SK-N-SH (cell line): ENCODE measurements at regions not wholly inside any gene's neighbourhood (a gene's known extent, or its start where the extent isn't known, plus 50 kb on each side); places are given as distances from the start of the nearest gene placed in this dataset.

Source experiments
- CTCF ChIP-seq: fragments of 200-600 bp; sonication (generic); IDR thresholded peaks from 2 replicates; pipeline ENCODE4 v1.6.1; 2017; ENCODE audit warnings: antibody characterized with exemption, mild to moderate bottlenecking, moderate library complexity
- EP300 ChIP-seq, 2 experiments: IDR thresholded peaks; 2 replicates each; pipeline versions ENCODE4 v1.4.0 to v1.6.1; 2012; ENCODE audit warnings: borderline replicate concordance in 1 of 2, low read depth in 1 of 2, low read length in 1 of 2
- EZH2phosphoT487 ChIP-seq: fragments of 200-600 bp; sonication (generic); IDR thresholded peaks from 2 replicates; pipeline ENCODE4 v1.6.1; 2017; ENCODE audit warnings: low read depth, mixed run types, mild to moderate bottlenecking, antibody characterized with exemption, moderate library complexity, borderline replicate concordance
- FOXJ3 ChIP-seq: sonication (generic); formaldehyde crosslinking; IDR thresholded peaks from 2 replicates; pipeline ENCODE4 v1.5.1; 2020; ENCODE audit warnings: mild to moderate bottlenecking, missing genetic modification reagents
- FOXM1 ChIP-seq: IDR thresholded peaks from 2 replicates; pipeline ENCODE4 v1.4.0; 2012; ENCODE audit warnings: low read depth, mild to moderate bottlenecking
- GATA2 ChIP-seq: sonication (generic); formaldehyde crosslinking; IDR thresholded peaks from 2 replicates; pipeline ENCODE4 v1.5.0; 2020; ENCODE audit warnings: mild to moderate bottlenecking, missing genetic modification reagents
- MAX ChIP-seq: IDR thresholded peaks from 2 replicates; pipeline ENCODE4 v1.4.0; 2012; ENCODE audit warnings: low read depth
- NFIC ChIP-seq: IDR thresholded peaks from 2 replicates; pipeline ENCODE4 v1.4.0; 2012; ENCODE audit warnings: borderline replicate concordance
- NRF1 ChIP-seq: IDR thresholded peaks from 2 replicates; pipeline ENCODE4 v1.6.1; 2012; ENCODE audit warnings: low read depth, mild to moderate bottlenecking, low read length
- RAD21 ChIP-seq: IDR thresholded peaks from 2 replicates; pipeline ENCODE4 v1.6.1; 2012; ENCODE audit warnings: mild to moderate bottlenecking, low read length
- TAF1 ChIP-seq: IDR thresholded peaks from 2 replicates; pipeline ENCODE4 v1.6.1; 2012; ENCODE audit warnings: low read depth, mild to moderate bottlenecking, low read length, moderate library complexity, borderline replicate concordance
- TEAD4 ChIP-seq: IDR thresholded peaks from 2 replicates; pipeline ENCODE4 v1.4.0; 2012; ENCODE audit warnings: mild to moderate bottlenecking, borderline replicate concordance; ENCODE audit not compliant: insufficient read depth
- USF2 ChIP-seq: fragments of 150-350 bp; IDR thresholded peaks from 2 replicates; pipeline ENCODE4 v1.6.1; 2017; ENCODE audit warnings: antibody characterized with exemption, low read length, low read depth, borderline replicate concordance
- YY1 ChIP-seq: IDR thresholded peaks from 2 replicates; pipeline ENCODE4 v1.4.0; 2012; ENCODE audit warnings: low read depth, mild to moderate bottlenecking

GRCh38 chr2:120658042-120658769 lies 77.5 kb upstream of the GLI2 start:
- no peak for TF ChIP-seq CTCF
- TF ChIP-seq EP300 (IDR thresholded peaks at IDR 0.05; ENCODE audit: borderline replicate concordance in 1 of 2, low read depth in 1 of 2, low read length in 1 of 2): no peak
- no peak for TF ChIP-seq YY1
- TF ChIP-seq TEAD4: no peak
- no peak for TF ChIP-seq FOXM1
- no peak for TF ChIP-seq EZH2phosphoT487
- no peak for TF ChIP-seq RAD21
- TF ChIP-seq NFIC: no peak
- no peak for TF ChIP-seq FOXJ3 (CRISPR knock-in tag)
- TF ChIP-seq MAX: no peak
- no peak for TF ChIP-seq USF2
- TF ChIP-seq GATA2 (CRISPR knock-in tag): no peak
- TF ChIP-seq NRF1: no peak
- no peak for TF ChIP-seq TAF1
